Heart left ventricle (tissue), 16 donors: ENCODE measurements at regions not wholly inside any gene's neighbourhood (a gene's known extent, or its start where the extent isn't known, plus 50 kb on each side); places are given as distances from the start of the nearest gene placed in this dataset.
A peak's percentile ranks its signal among the peaks of the same experiment; 100 is the strongest.

ENCODE experiments used
- ATAC-seq, 4 donors: fragments of 200-7000 bp; cut with Tn5 transposase; one replicate each; pipeline ENCODE4 v1.9.1; 2020 to 2022; ENCODE audit warnings: moderate library complexity in 4 of 4, mild to moderate bottlenecking in 3 of 4, moderate number of reproducible peaks in 1 of 4
- DNase-seq, 5 donors: peaks; one replicate each; pipeline ENCODE4 v3.0.0-alpha.2; 2020
- H3K27ac ChIP-seq, 12 donors: fragments of 200-600 bp; sonication (generic) in 4 of 12; one replicate each; pipeline versions ENCODE4 v1.5.0 to v1.8.0; 2016 to 2022; ENCODE audit warnings: mild to moderate bottlenecking in 2 of 12
- H3K27me3 ChIP-seq, 9 donors: fragments of 200-600 bp; sonication (generic) in 2 of 9; one replicate each; pipeline versions ENCODE4 v1.5.1 to v1.8.0; 2016 to 2022; ENCODE audit warnings: mild to moderate bottlenecking in 3 of 9
- H3K36me3 ChIP-seq, 9 donors: fragments of 200-600 bp; sonication (generic) in 2 of 9; one replicate each; pipeline versions ENCODE4 v1.5.0 to v1.8.0; 2018 to 2022; ENCODE audit warnings: mild to moderate bottlenecking in 2 of 9
- H3K4me1 ChIP-seq, 12 donors: fragments of 200-600 bp; sonication (generic) in 4 of 12; one replicate each; pipeline versions ENCODE4 v1.5.0 to v1.8.0; 2016 to 2022; ENCODE audit warnings: mild to moderate bottlenecking in 3 of 12
- H3K4me3 ChIP-seq, 12 donors: fragments of 200-600 bp; sonication (generic) in 4 of 12; one replicate each; pipeline versions ENCODE4 v1.5.0 to v1.8.0; 2017 to 2022; ENCODE audit warnings: mild to moderate bottlenecking in 9 of 12, moderate library complexity in 4 of 12
- H3K9me3 ChIP-seq, 12 donors: fragments of 200-600 bp; sonication (generic) in 4 of 12; one replicate each; pipeline versions ENCODE4 v1.5.0 to v1.8.0; 2016 to 2022; ENCODE audit warnings: mild to moderate bottlenecking in 1 of 12
- CTCF ChIP-seq, 12 donors: fragments of 200-600 bp; sonication (generic) in 4 of 12; IDR thresholded peaks; one replicate each; pipeline versions ENCODE4 v1.5.0 to v1.8.0; 2018 to 2022; ENCODE audit warnings: antibody characterized with exemption in 12 of 12, mild to moderate bottlenecking in 5 of 12
- POLR2A ChIP-seq, 2 donors: fragments of 450-650 bp; IDR thresholded peaks; one replicate each; pipeline ENCODE4 v1.6.1; 2017; ENCODE audit warnings: antibody characterized with exemption in 2 of 2, mild to moderate bottlenecking in 2 of 2, moderate library complexity in 2 of 2
- whole genome bisulfite sequencing, 4 donors: extraction: QIAGEN DNeasy Blood & Tissue Kit in 2 of 4; methylation state at CpG; one replicate each; pipeline versions ENCODE4 v1.1.5 to v1.1.7; 2013 to 2018; 5-methylcytosine and 5-hydroxymethylcytosine counted together
- intact Hi-C, 10 donors: fragments of 100-400 bp; cut with DNase I; formaldehyde crosslinking; loops; one replicate each; pipeline versions ENCODE4 v1.11.1 to v1.14.2; 2022
- donor health status: ischemic (EF 13 %, LVEDD 7.1; RV severe dilation, severe dysfunction).
- donor health status: healthy with polysubstance abuse.
- donor health status: DM: no; HTN: yes; CAD: no.
- donor health status: DM: no; HTN: no; CAD: no.
- donor health status: ischemic (EF 25% LVEDD 6.9; RV normal size, moderate dysfunction).
- donor health status: ischemic (EF 25% LVEDD 5.7; RV mildly dilated, moderate dysfunction).
- donor health status: healthy.
- donor health status: DM: yes; HTN: yes; CAD: no.
- donor health status: ischemic (EF 35%, LVEDD 5.7; RV mildly dilated, moderate dysfunction).
- donor health status: nonischemic (EF 11% LVEDD 7.7; RV severe dilation, severe dysfunction).
- donor health status: DM: yes; HTN: yes; CAD: no.
- donor health status: PGD.
- donor health status: ischemic (EF 29% LVEDD 5.4; RV normal size, mild dysfunction).
- donor health status: nonischemic (EF 23%, LVEDD 6.1; RV moderate dilation, normal function).

- intact Hi-C loops, result loop anchor here in 4 of 10 donors (5.0 to 10.0 kb wide), 3 partner anchors 224 to 739 kb away; no protein-coding TSS in a partner anchor
- no peak for ATAC-seq
- peak overlapping the region in 8 of 12 donors; percentile 41 to 74 (median 64) for H3K27ac ChIP-seq
- no peak for TF ChIP-seq CTCF (IDR thresholded peaks at IDR 0.05)
- TF ChIP-seq POLR2A (IDR thresholded peaks at IDR 0.05), result no peak
- no peak for DNase-seq
- no peak overlapping the region for H3K4me3 ChIP-seq
- no peaks in the 10 kb centered on the region for H3K9me3 ChIP-seq
- H3K36me3 ChIP-seq, result no peaks in the 10 kb centered on the region
- 53 to 64% (median 62%) methylated on average over 8 of the region's 8 CpGs for WGBS, 4 donors
- H3K4me1 ChIP-seq, result peaks cover 0 to 40% (median 8%) of the 10 kb centered on the region in 12 donors
- H3K27me3 ChIP-seq, result no peaks in the 10 kb centered on the region
Measured at GRCh38 chr17:6326483-6326882, 108.4 kb downstream of the AIPL1 start.

GRCh38 chr17:6325741-6326140 is 109.2 kb downstream of the AIPL1 start:
- no peaks in the 10 kb centered on the region for H3K36me3 ChIP-seq
- DNase-seq (no peak), ATAC-seq (peak in 2 of 4 donors; percentile 21 to 52)
- WGBS, 4 donors, result 53 to 67% (median 60%) methylated on average over 8 of the region's 8 CpGs
- no peak for TF ChIP-seq POLR2A (IDR thresholded peaks at IDR 0.05)
- TF ChIP-seq CTCF (IDR thresholded peaks at IDR 0.05), result no peak
- H3K4me3 ChIP-seq, result peak overlapping the region in 1 of 12 donors; percentile 12
- intact Hi-C loops, result loop anchor here in 4 of 10 donors (1.0 to 10.0 kb wide), 4 partner anchors 223 to 738 kb away; no protein-coding TSS in a partner anchor
- H3K27me3 ChIP-seq, result no peaks in the 10 kb centered on the region
- peaks cover 0 to 40% (median 8%) of the 10 kb centered on the region in 12 donors for H3K4me1 ChIP-seq
- H3K9me3 ChIP-seq, result no peaks in the 10 kb centered on the region
- peak overlapping the region in 8 of 12 donors; percentile 41 to 74 (median 64) for H3K27ac ChIP-seq

GRCh38 chr17:6325051-6325450 is 109.9 kb downstream of the AIPL1 start:
- H3K4me1 ChIP-seq, result peaks cover 0 to 40% (median 8%) of the 10 kb centered on the region in 12 donors
- no peaks in the 10 kb centered on the region for H3K36me3 ChIP-seq
- TF ChIP-seq POLR2A (IDR thresholded peaks at IDR 0.05) (no peak), CTCF (IDR thresholded peaks at IDR 0.05) (no peak)
- H3K27me3 ChIP-seq, result no peaks in the 10 kb centered on the region
- peaks cover 0 to 4% (median 0%) of the 10 kb centered on the region in 12 donors for H3K9me3 ChIP-seq
- ATAC-seq, result no peak
- H3K27ac ChIP-seq, result peak overlapping the region in 3 of 12 donors; percentile 47 to 65 (median 63)
- no peak for DNase-seq
- WGBS, 4 donors, result 75 to 77% (median 76%) methylated on average over 6 of the region's 6 CpGs
- intact Hi-C loops, result loop anchor here in 4 of 10 donors (1.0 to 10.0 kb wide), 4 partner anchors 223 to 738 kb away; no protein-coding TSS in a partner anchor
- no peak overlapping the region for H3K4me3 ChIP-seq

- TF ChIP-seq POLR2A (IDR thresholded peaks at IDR 0.05) (no peak), CTCF (IDR thresholded peaks at IDR 0.05) (no peak)
- DNase-seq, result peak in 2 of 5 donors; percentile 26 to 33
- H3K27ac ChIP-seq, result peak overlapping the region in 7 of 12 donors; percentile 4 to 59 (median 39)
- H3K27me3 ChIP-seq, result no peaks in the 10 kb centered on the region
- peak overlapping the region in 1 of 12 donors; percentile 11 for H3K4me3 ChIP-seq
- peaks cover 0 to 40% (median 8%) of the 10 kb centered on the region in 12 donors for H3K4me1 ChIP-seq
- intact Hi-C loops, result loop anchor here in 2 of 10 donors (10.0 kb wide), 1 partner anchor 229 kb away; no protein-coding TSS in a partner anchor
- peaks cover 0 to 4% (median 0%) of the 10 kb centered on the region in 12 donors for H3K9me3 ChIP-seq
- WGBS, 4 donors, result 39 to 59% (median 51%) methylated on average over 15 to 17 of the region's 17 CpGs
- peak in 1 of 4 donors; percentile 61 for ATAC-seq
- no peaks in the 10 kb centered on the region for H3K36me3 ChIP-seq
Measured at GRCh38 chr17:6323626-6324356, 111.1 kb downstream of the AIPL1 start.
